ENCODE measurements at regions not wholly inside any gene's neighbourhood (a gene's known extent, or its start where the extent isn't known, plus 50 kb on each side); places are given as distances from the start of the nearest gene placed in this dataset.

- H3K27me3 ChIP-seq, result peaks cover 19% of the 10 kb centered on the region
- DNase-seq (ENCODE audit: low read depth in 1 of 2, low spot score in 1 of 2), result peak in 1 of 2 donors; percentile 47
Measured at GRCh38 chr13:62033934-62034333, 618.3 kb upstream of the PCDH20 start.

GRCh38 chr13:62022369-62022768 is 606.7 kb upstream of the PCDH20 start:
- H3K27ac ChIP-seq, result no peak overlapping the region
- H3K36me3 ChIP-seq, result no peaks in the 10 kb centered on the region
- no peaks in the 10 kb centered on the region for H3K27me3 ChIP-seq
- H3K4me1 ChIP-seq (ENCODE audit: low read depth), result no peaks in the 10 kb centered on the region
- H3K9me3 ChIP-seq (ENCODE audit: low read depth), result no peaks in the 10 kb centered on the region
- H3K4me3 ChIP-seq, result no peak overlapping the region
- DNase-seq (ENCODE audit: low read depth in 1 of 2, low spot score in 1 of 2), result no peak
- no peak for TF ChIP-seq CTCF (IDR thresholded peaks at IDR 0.05; ENCODE audit: low read depth, low read length)

More at GRCh38 chr13:62033934-62034333, 618.3 kb upstream of the PCDH20 start:
- Histone ChIP-seq H3K9me3 (ENCODE audit: low read depth) (no peaks in the 10 kb centered on the region), H3K4me3 (no peak overlapping the region), H3K36me3 (no peaks in the 10 kb centered on the region), H3K4me1 (ENCODE audit: low read depth) (peaks cover 12% of the 10 kb centered on the region), H3K27ac (no peak overlapping the region)
- TF ChIP-seq CTCF (IDR thresholded peaks at IDR 0.05; ENCODE audit: low read depth, low read length), result no peak

GRCh38 chr13:62019858-62020257 is 604.2 kb upstream of the PCDH20 start:
- Histone ChIP-seq H3K4me3 (no peak overlapping the region), H3K9me3 (ENCODE audit: low read depth) (no peaks in the 10 kb centered on the region), H3K36me3 (no peaks in the 10 kb centered on the region), H3K27me3 (no peaks in the 10 kb centered on the region), H3K27ac (no peak overlapping the region), H3K4me1 (ENCODE audit: low read depth) (no peaks in the 10 kb centered on the region)
- DNase-seq (ENCODE audit: low read depth in 1 of 2, low spot score in 1 of 2), result no peak
- no peak for TF ChIP-seq CTCF (IDR thresholded peaks at IDR 0.05; ENCODE audit: low read depth, low read length)

- no peak overlapping the region for H3K27ac ChIP-seq
- no peak for TF ChIP-seq CTCF (IDR thresholded peaks at IDR 0.05; ENCODE audit: low read depth, low read length)
- no peak overlapping the region for H3K4me3 ChIP-seq
- peak; percentile 6 to 39 for DNase-seq (ENCODE audit: low read depth in 1 of 2, low spot score in 1 of 2)
- H3K27me3 ChIP-seq, result no peaks in the 10 kb centered on the region
- no peaks in the 10 kb centered on the region for H3K4me1 ChIP-seq (ENCODE audit: low read depth)
- H3K9me3 ChIP-seq (ENCODE audit: low read depth), result no peaks in the 10 kb centered on the region
- H3K36me3 ChIP-seq, result no peaks in the 10 kb centered on the region
Measured at GRCh38 chr13:62014299-62014698, 598.6 kb upstream of the PCDH20 start.

GRCh38 chr13:62003452-62003851 is 587.8 kb upstream of the PCDH20 start:
- H3K27ac ChIP-seq, result no peak overlapping the region
- H3K27me3 ChIP-seq, result no peaks in the 10 kb centered on the region
- no peak overlapping the region for H3K4me3 ChIP-seq
- H3K9me3 ChIP-seq (ENCODE audit: low read depth), result no peaks in the 10 kb centered on the region
- no peak for DNase-seq (ENCODE audit: low read depth in 1 of 2, low spot score in 1 of 2)
- no peak for TF ChIP-seq CTCF (IDR thresholded peaks at IDR 0.05; ENCODE audit: low read depth, low read length)
- H3K4me1 ChIP-seq (ENCODE audit: low read depth), result no peaks in the 10 kb centered on the region
- no peaks in the 10 kb centered on the region for H3K36me3 ChIP-seq

- Histone ChIP-seq H3K4me3 (no peak overlapping the region), H3K27me3 (no peaks in the 10 kb centered on the region), H3K27ac (no peak overlapping the region), H3K9me3 (ENCODE audit: low read depth) (no peaks in the 10 kb centered on the region), H3K4me1 (ENCODE audit: low read depth) (no peaks in the 10 kb centered on the region), H3K36me3 (no peaks in the 10 kb centered on the region)
- TF ChIP-seq CTCF (IDR thresholded peaks at IDR 0.05; ENCODE audit: low read depth, low read length), result no peak
- DNase-seq (ENCODE audit: low read depth in 1 of 2, low spot score in 1 of 2), result no peak
Measured at GRCh38 chr13:61994174-61994573, 578.5 kb upstream of the PCDH20 start.
